PC-9 (cell line): ENCODE measurements at regions not wholly inside any gene's neighbourhood (a gene's known extent, or its start where the extent isn't known, plus 50 kb on each side); places are given as distances from the start of the nearest gene placed in this dataset.

Experiments used
- BruUV-seq: library from RNA; stranded (reverse); fragments of 400-500 nt; replicated peaks from 2 replicates; lab custom pipeline; 2021; lab: Mats Ljungman, UMichigan
- CTCF ChIA-PET: fragments of 300-600 bp; sonication (Branson Sonifier 250); formaldehyde crosslinking; loops from one replicate; lab custom pipeline; 2022; ENCODE audit warnings: antibody characterized with exemption; lab: Charles Lee
- POLR2A ChIA-PET: fragments of 300-600 bp; sonication (Branson Sonifier 250); formaldehyde crosslinking; loops from one replicate; lab custom pipeline; 2022; ENCODE audit warnings: antibody characterized with exemption; ENCODE audit not compliant: unreplicated experiment; lab: Charles Lee
- DNase-seq, 2 experiments: peaks; one replicate each; pipeline versions ENCODE4 v3.0.0 to v3.0.0-alpha.2; 2015 to 2022; ENCODE audit warnings: mixed read lengths in 1 of 2
- H2AFZ ChIP-seq: fragments of 200-600 bp; sonication (generic); 2 replicates; pipeline ENCODE4 v1.8.1; 2017; ENCODE audit warnings: antibody characterized with exemption
- H3F3A ChIP-seq: fragments of 200-600 bp; sonication (generic); 2 replicates; pipeline ENCODE4 v1.8.1; 2017; ENCODE audit warnings: antibody characterized with exemption, mild to moderate bottlenecking, low read depth; ENCODE audit not compliant: insufficient read depth
- H3K27ac ChIP-seq: fragments of 200-600 bp; sonication (generic); 2 replicates; pipeline ENCODE4 v1.6.1; 2016; ENCODE audit warnings: mixed run types
- H3K27me3 ChIP-seq: fragments of 200-600 bp; sonication (generic); 2 replicates; pipeline ENCODE4 v1.6.1; 2016; ENCODE audit warnings: low read depth, mixed run types; ENCODE audit not compliant: insufficient read depth
- H3K36me3 ChIP-seq: fragments of 200-600 bp; sonication (generic); 2 replicates; pipeline ENCODE4 v1.6.1; 2016; ENCODE audit warnings: low read depth, mixed run types
- H3K4me1 ChIP-seq: fragments of 200-600 bp; sonication (generic); replicated peaks from 2 replicates; pipeline ENCODE4 v1.6.1; 2016; ENCODE audit warnings: mixed run types; ENCODE audit not compliant: insufficient read depth
- H3K4me2 ChIP-seq: fragments of 200-600 bp; sonication (generic); 2 replicates; pipeline ENCODE4 v1.6.1; 2017; ENCODE audit warnings: mixed run types
- H3K4me3 ChIP-seq: fragments of 200-600 bp; sonication (generic); 2 replicates; pipeline ENCODE4 v1.6.1; 2016; ENCODE audit warnings: mixed run types
- H3K79me2 ChIP-seq: fragments of 200-600 bp; sonication (generic); 2 replicates; pipeline ENCODE4 v1.6.1; 2017; ENCODE audit warnings: low read depth, mixed run types
- H3K9me2 ChIP-seq: fragments of 200-600 bp; sonication (generic); 2 replicates; pipeline ENCODE4 v1.8.1; 2017; ENCODE audit warnings: mild to moderate bottlenecking; ENCODE audit not compliant: insufficient read depth
- H3K9me3 ChIP-seq: fragments of 200-600 bp; sonication (generic); 2 replicates; pipeline ENCODE4 v1.8.1; 2016; ENCODE audit warnings: low read depth; ENCODE audit not compliant: insufficient read depth
- H4K20me1 ChIP-seq: fragments of 200-600 bp; sonication (generic); 2 replicates; pipeline ENCODE4 v1.8.1; 2017; ENCODE audit not compliant: insufficient read depth
- CTCF ChIP-seq: fragments of 200-600 bp; sonication (generic); conservative IDR thresholded peaks from 2 replicates; pipeline ENCODE4 v1.6.1; 2017; ENCODE audit warnings: mixed run types, antibody characterized with exemption, mild to moderate bottlenecking, moderate library complexity
- EZH2 ChIP-seq: fragments of 200-600 bp; sonication (generic); IDR thresholded peaks from 2 replicates; pipeline ENCODE4 v1.8.0; 2017; ENCODE audit warnings: antibody characterized with exemption, low read depth
- intact Hi-C: fragments of 100-400 bp; cut with micrococcal nuclease; formaldehyde crosslinking; loops from one replicate; pipeline ENCODE4 v1.10.0; 2022; ENCODE audit not compliant: unreplicated experiment

- H3K36me3 ChIP-seq, result no peaks in the 10 kb centered on the region
- no peaks in the 10 kb centered on the region for H3K4me1 ChIP-seq
- POLR2A ChIA-PET, result interaction anchor here (0.5 kb wide), 1 partner anchor 51 kb away, joined by 5 read pairs; no protein-coding TSS in a partner anchor
- no peak overlapping the region for H3K4me2 ChIP-seq
- no peaks in the 10 kb centered on the region for H3K9me2 ChIP-seq
- DNase-seq, result no peak
- BruUV-seq, result no TSS peak
- CTCF ChIA-PET, result interaction anchor here (0.6 kb wide), 1 partner anchor 328 kb away, joined by 3 read pairs; no protein-coding TSS in a partner anchor
- no peak overlapping the region for H2AFZ ChIP-seq
- no peaks in the 10 kb centered on the region for H4K20me1 ChIP-seq
- no peak for TF ChIP-seq EZH2
- no peaks in the 10 kb centered on the region for H3K27me3 ChIP-seq
- no peaks in the 10 kb centered on the region for H3F3A ChIP-seq
- no peaks in the 10 kb centered on the region for H3K79me2 ChIP-seq
- no peak overlapping the region for H3K4me3 ChIP-seq
- intact Hi-C loops, result no loop called here
- H3K27ac ChIP-seq, result no peak overlapping the region
- no peaks in the 10 kb centered on the region for H3K9me3 ChIP-seq
These were observed 560.5 kb downstream of the BCKDHB start for GRCh38 chr6:80667006-80667405.

GRCh38 chr6:80658926-80659325, 552.5 kb downstream of the BCKDHB start:
- BruUV-seq, result no TSS peak
- DNase-seq, result no peak
- Histone ChIP-seq H3K9me2 (no peaks in the 10 kb centered on the region), H3F3A (no peaks in the 10 kb centered on the region), H3K27me3 (no peaks in the 10 kb centered on the region), H3K4me1 (no peaks in the 10 kb centered on the region), H2AFZ (no peak overlapping the region), H3K79me2 (no peaks in the 10 kb centered on the region), H3K9me3 (no peaks in the 10 kb centered on the region), H3K36me3 (no peaks in the 10 kb centered on the region), H3K4me2 (no peak overlapping the region), H3K4me3 (no peak overlapping the region), H4K20me1 (no peaks in the 10 kb centered on the region), H3K27ac (no peak overlapping the region)
- ChIA-PET CTCF (interaction anchor here (0.6 to 0.7 kb wide), 2 partner anchors 161 to 385 kb away, joined by 4 to 10 read pairs; no protein-coding TSS in a partner anchor), POLR2A (no interaction called here)
- TF ChIP-seq CTCF, result no peak
- intact Hi-C loops, result no loop called here

GRCh38 chr6:80647156-80647555, 540.7 kb downstream of the BCKDHB start:
- no peaks in the 10 kb centered on the region for H3F3A ChIP-seq
- ChIA-PET CTCF (no interaction called here), POLR2A (no interaction called here)
- H3K36me3 ChIP-seq, result no peaks in the 10 kb centered on the region
- H3K4me1 ChIP-seq, result no peaks in the 10 kb centered on the region
- no peak overlapping the region for H3K4me2 ChIP-seq
- no peaks in the 10 kb centered on the region for H4K20me1 ChIP-seq
- BruUV-seq, result no TSS peak
- no peak overlapping the region for H2AFZ ChIP-seq
- no peaks in the 10 kb centered on the region for H3K9me2 ChIP-seq
- no peak overlapping the region for H3K4me3 ChIP-seq
- no peaks in the 10 kb centered on the region for H3K9me3 ChIP-seq
- intact Hi-C loops, result no loop called here
- no peaks in the 10 kb centered on the region for H3K79me2 ChIP-seq
- TF ChIP-seq CTCF (no peak), EZH2 (no peak)
- no peak for DNase-seq
- H3K27ac ChIP-seq, result no peak overlapping the region
- no peaks in the 10 kb centered on the region for H3K27me3 ChIP-seq

GRCh38 chr6:80643881-80644280, 537.4 kb downstream of the BCKDHB start:
- no peaks in the 10 kb centered on the region for H4K20me1 ChIP-seq
- POLR2A ChIA-PET, result no interaction called here
- no peaks in the 10 kb centered on the region for H3K4me1 ChIP-seq
- no peaks in the 10 kb centered on the region for H3K36me3 ChIP-seq
- no peak for DNase-seq
- no TSS peak for BruUV-seq
- intact Hi-C loops, result no loop called here
- no peak overlapping the region for H3K27ac ChIP-seq
- no peaks in the 10 kb centered on the region for H3F3A ChIP-seq
- no peaks in the 10 kb centered on the region for H3K27me3 ChIP-seq
- H3K4me3 ChIP-seq, result no peak overlapping the region
- no peaks in the 10 kb centered on the region for H3K9me3 ChIP-seq
- H2AFZ ChIP-seq, result no peak overlapping the region
- no peak for TF ChIP-seq EZH2
- no peak for TF ChIP-seq CTCF
- no peak overlapping the region for H3K4me2 ChIP-seq
- H3K9me2 ChIP-seq, result no peaks in the 10 kb centered on the region
- no peaks in the 10 kb centered on the region for H3K79me2 ChIP-seq
- CTCF ChIA-PET, result interaction anchor here (0.6 kb wide), 1 partner anchor 1499 kb away, joined by 3 read pairs; no protein-coding TSS in a partner anchor
